HepG2 (cell line): ENCODE measurements at regions not wholly inside any gene's neighbourhood (a gene's known extent, or its start where the extent isn't known, plus 50 kb on each side); places are given as distances from the start of the nearest gene placed in this dataset.

ENCODE experiments used
- ATAC-seq: fragments of 200-7000 bp; cut with Tn5 transposase; 3 replicates; pipeline ENCODE4 v1.9.1; 2020; ENCODE audit warnings: mild to moderate bottlenecking, moderate library complexity
- BruUV-seq: library from RNA; stranded (reverse); fragments of 400-500 nt; replicated peaks from 2 replicates; lab custom pipeline; 2021; lab: Mats Ljungman, UMichigan
- CTCF ChIA-PET: fragments of 300-600 bp; formaldehyde crosslinking; extraction: SDS; loops from one replicate; lab custom pipeline; 2021; ENCODE audit warnings: low total read pairs, inconsistent platforms, low intra/inter-chr PET ratio; lab: Yijun Ruan, JAX
- POLR2A ChIA-PET: fragments of 350-600 bp; sonication (Branson Sonifier 250); formaldehyde crosslinking; loops from one replicate; lab custom pipeline; 2020; ENCODE audit warnings: antibody characterized with exemption, inconsistent platforms; lab: Yijun Ruan, JAX
- DNase-seq: peaks from one replicate; pipeline ENCODE4 v3.0.0-alpha.2; 2015; ENCODE audit warnings: low spot score
- FAIRE-seq: peaks from 3 replicates; lab custom pipeline; 2011; peaks lifted over from hg19 to GRCh38; lab: Jason Lieb, UNC
- H2AFZ ChIP-seq: one replicate; pipeline ENCODE4 v1.6.1; 2011; ENCODE audit warnings: low read length, inconsistent platforms
- H3K27ac ChIP-seq: fragments of 300-600 bp; 3 replicates; pipeline ENCODE4 v1.8.0; 2011; ENCODE audit warnings: mixed run types, mild to moderate bottlenecking, mixed read lengths, low read length, inconsistent platforms; ENCODE audit not compliant: insufficient read depth; ENCODE audit errors: extremely low read length
- H3K27me3 ChIP-seq, 2 experiments: fragments of 200-600 bp in 1 of 2; 2 replicates in 1 of 2; 3 replicates in 1 of 2; pipeline versions ENCODE4 v1.6.0 to v1.8.0; 2011; ENCODE audit warnings: low read length in 2 of 2, mild to moderate bottlenecking in 2 of 2, moderate library complexity in 2 of 2, inconsistent platforms in 1 of 2; ENCODE audit not compliant: insufficient read depth in 2 of 2, control insufficient read depth in 1 of 2
- H3K36me3 ChIP-seq, 2 experiments: fragments of 200-600 bp in 1 of 2; replicated peaks in 1 of 2; 2 replicates in 1 of 2; 3 replicates in 1 of 2; pipeline versions ENCODE4 v1.5.1 to v1.8.0; 2011; ENCODE audit warnings: low read length in 2 of 2, inconsistent platforms in 1 of 2; ENCODE audit not compliant: insufficient read depth in 2 of 2, control insufficient read depth in 1 of 2
- H3K4me1 ChIP-seq: 2 replicates; pipeline ENCODE4 v1.5.1; 2012; ENCODE audit warnings: low read length, inconsistent platforms; ENCODE audit not compliant: insufficient read depth
- H3K4me2 ChIP-seq: 2 replicates; pipeline ENCODE4 v1.6.0; 2011; ENCODE audit warnings: low read depth, low read length, inconsistent platforms
- H3K4me3 ChIP-seq, 3 experiments: fragments of 200-600 bp in 1 of 3; sonication (generic), shearing (Covaris generic) in 1 of 3; replicated peaks in 1 of 3; 2 replicates each; pipeline ENCODE4 v1.5.1; 2011 to 2016; ENCODE audit warnings: low read length in 3 of 3, inconsistent platforms in 2 of 3, low read depth in 2 of 3, mild to moderate bottlenecking in 2 of 3, control low read depth in 1 of 3, mixed read lengths in 1 of 3; ENCODE audit not compliant: insufficient read depth in 1 of 3
- H3K79me2 ChIP-seq: one replicate; pipeline ENCODE4 v1.6.1; 2011; ENCODE audit warnings: low read length, inconsistent platforms; ENCODE audit not compliant: insufficient read depth
- H3K9ac ChIP-seq: 2 replicates; pipeline ENCODE4 v1.6.0; 2011; ENCODE audit warnings: mild to moderate bottlenecking, low read depth, low read length, inconsistent platforms; ENCODE audit not compliant: insufficient read depth
- H3K9me3 ChIP-seq: 2 replicates; pipeline ENCODE4 v1.5.1; 2012; ENCODE audit warnings: mild to moderate bottlenecking, low read length
- H4K20me1 ChIP-seq: 2 replicates; pipeline ENCODE4 v1.6.0; 2011; ENCODE audit warnings: inconsistent platforms, mild to moderate bottlenecking, low read length, moderate library complexity; ENCODE audit not compliant: insufficient read depth
- BCL3 ChIP-seq: sonication (generic); formaldehyde crosslinking; IDR thresholded peaks from 2 replicates; pipeline ENCODE4 v1.5.1; 2020; ENCODE audit warnings: mild to moderate bottlenecking, missing genetic modification reagents, moderate library complexity
- HMG20B ChIP-seq: conservative IDR thresholded peaks from 2 replicates; pipeline ENCODE4 v1.6.1; 2016; ENCODE audit warnings: missing genetic modification reagents, missing compliant biosample characterization
- IRF1 ChIP-seq: sonication (generic); formaldehyde crosslinking; IDR thresholded peaks from 2 replicates; pipeline ENCODE4 v1.4.0; 2020; ENCODE audit warnings: low read depth, mild to moderate bottlenecking, missing genetic modification reagents
- IRF2 ChIP-seq: IDR thresholded peaks from 2 replicates; pipeline ENCODE4 v1.6.1; 2018; ENCODE audit warnings: missing genetic modification reagents, missing compliant biosample characterization
- MNT ChIP-seq: fragments of 450-650 bp; IDR thresholded peaks from 2 replicates; pipeline ENCODE4 v1.6.1; 2016
- PAXIP1 ChIP-seq: sonication (generic); formaldehyde crosslinking; conservative IDR thresholded peaks from 2 replicates; pipeline ENCODE4 v1.4.0; 2020; ENCODE audit warnings: mild to moderate bottlenecking, missing genetic modification reagents, moderate library complexity
- ZMYM4 ChIP-seq: sonication (generic); formaldehyde crosslinking; IDR thresholded peaks from 2 replicates; pipeline ENCODE4 v1.8.1; 2023; ENCODE audit warnings: mild to moderate bottlenecking, missing genetic modification reagents
- ZNF142 ChIP-seq: sonication (generic); formaldehyde crosslinking; IDR thresholded peaks from 2 replicates; pipeline ENCODE4 v1.4.0; 2020; ENCODE audit warnings: missing genetic modification reagents
- ZNF441 ChIP-seq: sonication (generic); formaldehyde crosslinking; IDR thresholded peaks from 2 replicates; pipeline ENCODE4 v1.7.0; 2021; ENCODE audit warnings: missing genetic modification reagents, borderline replicate concordance
- ZSCAN29 ChIP-seq: sonication (generic); formaldehyde crosslinking; conservative IDR thresholded peaks from 2 replicates; pipeline ENCODE4 v1.4.0; 2020; ENCODE audit warnings: mild to moderate bottlenecking, missing genetic modification reagents
- WGBS: methylation state at CpG from one replicate; pipeline ENCODE4 v1.1.6; 2017; ENCODE audit warnings: low lambda C conversion rate; 5-methylcytosine and 5-hydroxymethylcytosine counted together
- in situ Hi-C: cut with HindIII; loops from 2 replicates; pipeline ENCODE4 v1.10.0; 2017; ENCODE audit warnings: low pct_unique_long_range_greater_than_20kb; ENCODE audit not compliant: extremely low pct_ligation_motif_present
- intact Hi-C: fragments of 100-400 bp; cut with micrococcal nuclease; formaldehyde crosslinking; loops from one replicate; pipeline ENCODE4 v1.10.0; 2022; ENCODE audit not compliant: unreplicated experiment

- TF ChIP-seq BCL3 (CRISPR knock-in tag), result no peak
- no peak for TF ChIP-seq HMG20B (CRISPR knock-in tag)
- no peak for TF ChIP-seq ZMYM4 (CRISPR knock-in tag)
- TF ChIP-seq ZNF441 (CRISPR knock-in tag), result no peak
- TF ChIP-seq, all 625 proteins: peak for 0
Measured at GRCh38 chr12:111171345-111171744, 197.6 kb downstream of the PHETA1 start (continued).

GRCh38 chr12:111170543-111170942, 198.4 kb downstream of the PHETA1 start:
- Histone ChIP-seq H3K27ac (no peak overlapping the region), H3K36me3 (no peaks in the 10 kb centered on the region), H3K9ac (no peak overlapping the region), H3K79me2 (no peaks in the 10 kb centered on the region), H3K4me1 (no peaks in the 10 kb centered on the region), H3K27me3 (peaks cover 8 to 29% of the 10 kb centered on the region in 2 experiments; a peak in 4 of 5 replicates), H3K4me2 (no peak overlapping the region), H4K20me1 (no peaks in the 10 kb centered on the region), H3K9me3 (no peaks in the 10 kb centered on the region), H2AFZ (no peak overlapping the region), H3K4me3 (no peak overlapping the region)
- POLR2A ChIA-PET, result no interaction called here
- no peak for DNase-seq
- BruUV-seq, result no TSS peak
- in situ Hi-C loops, result no loop called here
- no peak for ATAC-seq
- CTCF ChIA-PET, result no interaction called here
- intact Hi-C loops, result loop anchor here (5.0 kb wide), 1 partner anchor 148 kb away; no protein-coding TSS in a partner anchor
- 1% methylated on average over 8 of the region's 8 CpGs for WGBS
- FAIRE-seq, result no peak
- no peak for TF ChIP-seq PAXIP1 (CRISPR knock-in tag)
- TF ChIP-seq ZNF142 (CRISPR knock-in tag), result no peak
- no peak for TF ChIP-seq IRF2 (CRISPR knock-in tag)
- no peak for TF ChIP-seq IRF1
- TF ChIP-seq MNT, result no peak
- TF ChIP-seq ZSCAN29, result no peak
